COLO668 (cell line): ENCODE measurements at regions not wholly inside any gene's neighbourhood (a gene's known extent, or its start where the extent isn't known, plus 50 kb on each side); places are given as distances from the start of the nearest gene placed in this dataset.
"Not testable (repeated sequence)": the region's sequence is repeated elsewhere in the genome, so short reads cannot be mapped to it uniquely, and the experiment has no call there.

Experiments used
- DNase-seq: peaks from one replicate; lab custom pipeline; 2025; ENCODE audit not compliant: unreplicated experiment; lab: John Stamatoyannopoulos, UW

GRCh38 chr1:82055375-82055774 lies 254.6 kb downstream of the ADGRL2 start:
- DNase-seq = not testable (repeated sequence)

- no peak for DNase-seq
Observed at GRCh38 chr1:82052563-82052962, 251.8 kb downstream of the ADGRL2 start.

GRCh38 chr1:82048596-82048995 lies 247.9 kb downstream of the ADGRL2 start:
- DNase-seq = no peak

GRCh38 chr1:82045221-82045620 lies 244.5 kb downstream of the ADGRL2 start:
- no peak for DNase-seq

- no peak for DNase-seq
Observed at GRCh38 chr1:82044536-82044935, 243.8 kb downstream of the ADGRL2 start.

- no peak for DNase-seq
Observed at GRCh38 chr1:82044111-82044510, 243.4 kb downstream of the ADGRL2 start.

- DNase-seq = no peak
Observed at GRCh38 chr1:82042306-82043060, 241.7 kb downstream of the ADGRL2 start.
